ENCODE measurements at regions not wholly inside any gene's neighbourhood (a gene's known extent, or its start where the extent isn't known, plus 50 kb on each side); places are given as distances from the start of the nearest gene placed in this dataset.

DNA sequence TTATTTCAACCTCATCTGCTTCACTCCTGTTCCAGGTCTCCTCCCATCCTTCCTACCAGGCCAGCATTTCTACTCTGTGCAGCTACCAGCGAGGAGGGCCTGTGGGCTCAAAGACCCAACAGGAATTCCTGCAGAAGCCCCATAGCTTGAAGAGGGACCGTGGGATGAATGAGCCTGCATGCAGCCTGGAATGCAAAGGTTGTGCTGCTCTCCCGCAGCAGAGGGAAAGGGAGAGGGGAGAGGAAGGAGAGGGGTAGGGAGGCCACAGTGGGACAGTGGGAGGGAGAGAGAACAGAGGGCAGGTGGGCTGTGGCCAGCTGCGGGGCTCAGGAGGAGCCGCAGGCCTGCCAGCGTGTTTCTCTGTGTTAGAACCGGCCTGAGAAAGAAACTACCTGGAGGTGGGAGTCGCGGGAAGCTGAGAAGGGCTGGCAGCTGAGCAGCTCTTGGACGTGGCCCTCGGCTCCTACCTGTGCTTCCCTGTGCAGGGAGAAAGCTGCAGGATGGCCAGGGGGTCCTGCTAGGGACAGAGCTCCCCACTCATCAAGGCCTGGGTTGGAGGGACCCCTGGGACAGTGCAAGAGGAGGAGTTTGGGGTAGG, 66.1 kb upstream of the MLN start:
- no peak overlapping the region for H3K4me3 ChIP-seq (ENCODE audit: low read length)
- TF ChIP-seq, protein P1, sequence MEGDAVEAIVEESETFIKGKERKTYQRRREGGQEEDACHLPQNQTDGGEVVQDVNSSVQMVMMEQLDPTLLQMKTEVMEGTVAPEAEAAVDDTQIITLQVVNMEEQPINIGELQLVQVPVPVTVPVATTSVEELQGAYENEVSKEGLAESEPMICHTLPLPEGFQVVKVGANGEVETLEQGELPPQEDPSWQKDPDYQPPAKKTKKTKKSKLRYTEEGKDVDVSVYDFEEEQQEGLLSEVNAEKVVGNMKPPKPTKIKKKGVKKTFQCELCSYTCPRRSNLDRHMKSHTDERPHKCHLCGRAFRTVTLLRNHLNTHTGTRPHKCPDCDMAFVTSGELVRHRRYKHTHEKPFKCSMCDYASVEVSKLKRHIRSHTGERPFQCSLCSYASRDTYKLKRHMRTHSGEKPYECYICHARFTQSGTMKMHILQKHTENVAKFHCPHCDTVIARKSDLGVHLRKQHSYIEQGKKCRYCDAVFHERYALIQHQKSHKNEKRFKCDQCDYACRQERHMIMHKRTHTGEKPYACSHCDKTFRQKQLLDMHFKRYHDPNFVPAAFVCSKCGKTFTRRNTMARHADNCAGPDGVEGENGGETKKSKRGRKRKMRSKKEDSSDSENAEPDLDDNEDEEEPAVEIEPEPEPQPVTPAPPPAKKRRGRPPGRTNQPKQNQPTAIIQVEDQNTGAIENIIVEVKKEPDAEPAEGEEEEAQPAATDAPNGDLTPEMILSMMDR (IDR thresholded peaks at IDR 0.05; ENCODE audit: insufficient read depth, low read depth, low read length, missing control alignments): no peak
- no peak for DNase-seq (ENCODE audit: low read depth)

DNA sequence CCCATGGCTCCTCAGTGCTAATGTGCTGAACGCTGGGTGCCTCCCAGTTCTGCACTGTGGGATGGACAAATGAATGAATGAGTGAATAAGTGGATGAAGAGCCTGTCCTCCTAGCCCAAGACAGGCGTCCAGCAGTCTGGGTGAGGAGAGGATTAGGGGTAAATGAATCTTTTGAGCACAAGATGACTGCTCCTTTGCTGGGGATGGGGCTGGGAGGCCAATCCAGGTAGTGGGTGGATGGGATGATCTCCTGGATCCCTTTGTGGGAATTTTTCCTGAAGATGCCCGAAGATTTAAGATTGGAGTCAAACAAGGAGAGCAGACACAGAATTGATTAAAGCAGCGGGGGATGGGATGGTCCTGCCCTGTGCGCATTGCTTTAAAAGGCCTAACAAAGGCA, 65.3 kb upstream of the MLN start:
- TF ChIP-seq, protein P1 (IDR thresholded peaks at IDR 0.05; ENCODE audit: insufficient read depth, low read depth, low read length, missing control alignments): no peak
- no peak overlapping the region for H3K4me3 ChIP-seq (ENCODE audit: low read length)
- DNase-seq (ENCODE audit: low read depth): no peak

DNA sequence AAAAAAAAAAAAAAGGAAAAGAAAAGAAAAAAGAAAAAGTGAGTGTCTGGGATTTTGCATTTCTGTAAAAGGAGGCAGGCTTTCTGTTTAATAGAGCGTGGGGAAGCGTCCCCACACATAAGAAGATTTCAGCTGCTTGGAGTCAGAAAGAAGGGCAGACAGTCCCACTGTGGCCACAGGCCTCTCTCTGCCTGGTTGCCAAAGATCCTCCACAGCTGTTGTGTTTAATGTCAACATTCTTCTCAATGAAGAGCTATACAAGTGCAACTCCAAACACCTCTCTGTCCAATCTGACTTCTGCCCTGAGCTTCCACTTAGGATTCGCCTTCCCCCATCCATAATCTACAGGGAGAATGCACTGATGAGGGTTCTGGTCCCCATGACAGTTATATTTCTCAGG, 64.3 kb upstream of the MLN start:
- TF ChIP-seq, protein P1 (IDR thresholded peaks at IDR 0.05; ENCODE audit: insufficient read depth, low read depth, low read length, missing control alignments): no peak
- no peak for DNase-seq (ENCODE audit: low read depth)
- no peak overlapping the region for H3K4me3 ChIP-seq (ENCODE audit: low read length)

DNA sequence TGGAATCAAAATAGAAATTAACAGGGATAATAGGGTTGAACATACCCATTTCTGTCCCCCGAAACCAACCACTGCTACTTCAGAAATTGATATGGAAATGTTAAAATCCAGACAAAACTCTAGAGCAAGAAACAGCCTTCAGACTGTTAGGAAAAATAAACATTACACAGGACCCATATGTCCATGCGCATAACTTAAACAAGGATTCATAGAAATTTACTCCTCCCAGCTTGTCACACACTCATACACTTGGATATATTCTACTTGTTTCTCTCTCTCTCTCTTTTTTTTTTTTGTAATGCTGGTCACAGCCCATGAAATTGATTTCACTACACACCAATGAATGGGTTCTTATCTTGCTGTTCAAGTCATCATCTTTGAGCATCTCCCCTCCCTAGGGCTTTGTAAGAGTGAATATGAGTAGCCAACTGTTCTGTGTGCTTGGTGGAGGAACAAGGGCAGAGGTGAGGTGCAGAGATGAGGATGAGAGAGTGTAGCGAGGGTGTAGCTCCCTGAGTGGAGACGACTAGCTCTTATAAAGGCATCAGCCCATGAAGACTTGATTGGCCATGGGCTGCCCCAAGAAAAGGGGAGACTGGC, 61.8 kb upstream of the MLN start:
- TF ChIP-seq, protein P1 (IDR thresholded peaks at IDR 0.05; ENCODE audit: insufficient read depth, low read depth, low read length, missing control alignments): no peak
- H3K4me3 ChIP-seq (ENCODE audit: low read length): no peak overlapping the region
- DNase-seq (ENCODE audit: low read depth): no peak

DNA sequence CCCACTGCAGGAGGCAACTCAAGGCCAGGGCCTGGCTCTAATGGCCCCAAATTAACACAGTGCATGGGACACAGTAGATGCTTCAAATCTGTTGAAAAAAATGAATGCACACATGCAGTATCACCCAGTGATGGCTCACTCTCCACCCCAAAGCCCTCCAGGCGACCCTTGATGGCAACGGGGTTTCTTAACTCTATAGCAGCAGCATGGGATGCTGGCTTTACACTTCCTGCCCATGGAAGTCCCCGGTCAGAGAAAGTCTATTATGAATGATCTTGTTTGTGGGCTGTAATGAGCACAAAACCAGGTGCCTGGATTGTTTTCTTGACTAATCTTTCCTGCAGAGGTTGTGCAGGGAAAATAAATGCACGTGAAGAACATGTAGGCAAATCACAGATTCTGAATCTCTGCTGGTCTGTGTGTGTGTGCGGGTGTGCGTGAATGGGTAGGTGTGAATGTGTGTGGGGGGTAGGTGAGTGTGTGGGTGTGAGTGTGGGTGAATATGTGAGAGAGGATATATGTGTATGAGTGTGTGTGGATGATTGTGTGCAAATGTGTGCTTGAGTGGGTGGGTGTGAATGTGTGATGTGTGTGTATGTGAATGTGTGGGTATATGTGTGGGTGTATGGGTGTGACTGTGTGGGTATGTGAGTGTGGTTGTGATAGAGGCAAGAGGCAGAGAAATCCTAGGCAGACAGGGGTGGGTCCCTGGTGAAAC, 60.1 kb upstream of the MLN start:
- no peak overlapping the region for H3K4me3 ChIP-seq (ENCODE audit: low read length)
- TF ChIP-seq, protein P1 (IDR thresholded peaks at IDR 0.05; ENCODE audit: insufficient read depth, low read depth, low read length, missing control alignments): no peak
- DNase-seq (ENCODE audit: low read depth): no peak

DNA sequence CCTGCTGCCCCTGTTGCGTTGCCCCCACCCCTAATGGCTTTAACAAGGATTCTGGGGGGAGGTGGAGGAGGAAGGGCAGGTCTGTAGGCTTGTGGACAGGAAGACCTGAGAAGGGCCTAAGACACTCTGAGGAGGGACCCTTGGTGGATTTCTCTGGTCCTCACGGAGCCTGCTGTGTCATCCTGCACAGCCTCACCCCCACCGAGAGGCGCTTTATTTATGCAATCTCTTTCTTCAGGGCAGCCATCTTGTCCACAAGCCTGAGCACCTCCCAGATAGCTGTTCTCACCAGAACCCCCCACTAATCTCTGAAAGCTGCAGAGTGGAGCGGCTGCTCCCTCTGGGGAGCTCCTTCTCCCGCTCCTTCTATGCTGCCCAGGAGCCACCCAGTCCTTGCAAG, 59.3 kb upstream of the MLN start:
- H3K4me3 ChIP-seq (ENCODE audit: low read length): no peak overlapping the region
- DNase-seq (ENCODE audit: low read depth): no peak
- TF ChIP-seq, protein P1 (IDR thresholded peaks at IDR 0.05; ENCODE audit: insufficient read depth, low read depth, low read length, missing control alignments): no peak

Measured in epithelial cell of esophagus (primary cell).